Activated CD4-positive, alpha-beta T cell treated with anti-CD3 and anti-CD28 coated beads, Interleukin-2, amount 50 U/mL, for 4 hours (primary cell): ENCODE measurements at regions not wholly inside any gene's neighbourhood (a gene's known extent, or its start where the extent isn't known, plus 50 kb on each side); places are given as distances from the start of the nearest gene placed in this dataset.
"Not testable (repeated sequence)": the region's sequence is repeated elsewhere in the genome, so short reads cannot be mapped to it uniquely, and the experiment has no call there.

ENCODE experiments used
- DNase-seq, 2 experiments: peaks; one replicate each; pipeline ENCODE4 v3.0.0-alpha.2; 2020

- no peak for DNase-seq
Measured at GRCh38 chr4:145293658-145294057, 113.3 kb upstream of the OTUD4 start.

DNA sequence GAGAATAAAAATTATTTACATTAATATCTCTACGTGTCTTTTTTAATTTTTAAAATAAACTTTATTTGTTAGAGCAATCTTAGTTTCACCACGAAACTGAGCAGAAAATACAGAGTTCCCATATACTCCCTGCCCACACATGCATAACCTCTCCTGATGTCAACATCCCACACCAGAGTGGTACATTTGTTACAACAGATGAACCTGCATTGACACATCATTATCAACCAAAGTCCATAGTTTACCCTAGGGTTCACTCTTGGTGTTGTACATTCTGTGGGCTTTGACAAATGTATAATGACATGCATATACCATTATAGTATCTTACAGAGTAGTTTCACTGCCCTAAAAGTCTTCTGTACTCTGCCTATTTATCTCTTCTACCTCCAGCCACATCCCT lies 110.6 kb upstream of the OTUD4 start:
- no peak for DNase-seq

DNA sequence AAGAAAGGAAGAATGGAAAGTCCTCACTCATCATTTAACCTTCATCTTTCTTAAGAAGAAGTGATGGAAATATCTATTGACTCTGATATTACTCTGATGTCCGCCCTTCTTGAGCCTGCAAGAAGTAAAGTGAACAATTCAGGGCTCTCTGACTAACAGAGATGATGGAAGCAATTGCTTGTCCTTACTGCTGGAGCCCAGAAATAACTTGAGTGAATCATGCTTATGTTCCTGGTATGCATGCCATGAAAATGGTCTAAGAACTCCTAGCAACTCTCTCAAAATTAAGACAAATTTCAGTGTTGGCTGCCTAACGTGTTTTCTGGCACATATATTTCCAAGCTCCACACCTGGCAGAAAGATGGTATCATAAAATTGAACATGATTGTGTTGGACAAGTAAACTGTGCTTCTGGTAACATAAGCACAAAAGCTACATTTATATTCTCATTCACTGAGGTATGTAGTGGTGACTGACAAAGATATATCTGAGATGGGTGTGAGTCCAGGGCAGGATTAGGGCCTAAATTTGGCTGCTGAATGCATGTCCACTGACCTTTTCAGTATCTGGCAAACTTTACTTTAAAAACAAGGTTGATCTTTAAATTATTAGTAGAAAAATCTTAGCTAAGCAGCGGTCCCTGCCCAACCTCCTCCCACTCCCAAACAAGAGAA lies 109.2 kb upstream of the OTUD4 start:
- DNase-seq = no peak

DNA sequence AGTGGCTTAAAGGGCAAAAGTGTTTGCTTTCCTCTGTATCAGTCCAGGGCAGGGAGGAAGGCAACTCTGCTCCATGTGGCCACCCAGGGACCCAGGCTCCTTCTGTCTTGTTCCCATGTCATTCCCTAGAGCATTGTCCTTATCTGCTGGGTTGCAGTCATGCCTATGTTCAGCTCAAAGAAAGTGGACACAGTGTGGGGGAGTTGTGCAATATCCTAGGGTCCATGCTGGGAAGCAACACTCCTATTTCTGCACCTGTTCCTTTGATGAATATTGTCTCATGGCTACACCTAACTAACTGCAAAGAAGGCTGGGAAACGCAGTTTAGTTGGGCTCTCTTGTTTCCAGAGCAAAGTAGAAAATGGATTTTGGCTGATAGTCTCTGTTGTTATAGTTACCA lies 107.0 kb upstream of the OTUD4 start:
- DNase-seq = no peak

GRCh38 chr4:145285928-145286327 lies 105.5 kb upstream of the OTUD4 start:
- DNase-seq = no peak

DNA sequence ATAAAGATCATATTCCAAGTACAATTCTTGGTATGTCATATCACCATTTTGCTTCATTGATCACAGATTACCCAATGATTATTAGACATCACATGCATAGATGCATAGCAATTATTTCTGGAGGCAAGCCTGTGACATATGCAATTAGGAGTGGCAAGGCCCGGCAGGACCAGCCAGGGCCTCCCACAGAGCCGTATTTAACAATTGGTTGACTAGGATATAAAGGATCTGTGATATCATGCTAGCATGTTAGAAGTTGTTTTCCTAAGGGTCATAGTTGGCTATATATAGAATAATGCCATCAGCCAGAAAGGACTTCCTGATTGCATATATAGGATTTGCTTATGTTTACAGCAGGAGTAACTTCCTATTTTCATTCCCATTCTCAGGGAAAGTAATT lies 103.5 kb upstream of the OTUD4 start:
- DNase-seq = no peak

GRCh38 chr4:145281951-145282350 lies 101.6 kb upstream of the OTUD4 start:
- no peak for DNase-seq

GRCh38 chr4:145281224-145281623 lies 100.8 kb upstream of the OTUD4 start:
- DNase-seq = no peak

DNA sequence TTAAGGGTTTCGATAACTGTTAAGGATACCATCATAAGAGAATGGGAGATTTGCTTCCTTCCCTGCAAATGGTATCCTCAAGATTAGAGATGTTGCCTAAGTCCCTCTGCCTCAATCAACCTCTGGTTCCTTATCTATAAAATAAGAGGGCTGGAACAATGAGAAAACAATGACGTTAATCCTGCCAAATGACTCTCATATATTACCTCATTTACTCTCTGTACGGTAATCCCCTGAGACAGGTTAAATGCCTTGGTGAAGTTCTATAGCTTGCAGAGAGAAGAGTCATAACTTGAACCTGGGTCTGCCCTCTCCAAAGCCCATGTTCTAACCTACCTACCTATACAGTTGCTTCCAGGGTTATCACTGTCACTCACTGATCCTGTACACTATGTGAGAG lies 100.2 kb upstream of the OTUD4 start:
- no peak for DNase-seq

GRCh38 chr4:145279122-145279960 lies 99.0 kb upstream of the OTUD4 start:
- DNase-seq = no peak

DNA sequence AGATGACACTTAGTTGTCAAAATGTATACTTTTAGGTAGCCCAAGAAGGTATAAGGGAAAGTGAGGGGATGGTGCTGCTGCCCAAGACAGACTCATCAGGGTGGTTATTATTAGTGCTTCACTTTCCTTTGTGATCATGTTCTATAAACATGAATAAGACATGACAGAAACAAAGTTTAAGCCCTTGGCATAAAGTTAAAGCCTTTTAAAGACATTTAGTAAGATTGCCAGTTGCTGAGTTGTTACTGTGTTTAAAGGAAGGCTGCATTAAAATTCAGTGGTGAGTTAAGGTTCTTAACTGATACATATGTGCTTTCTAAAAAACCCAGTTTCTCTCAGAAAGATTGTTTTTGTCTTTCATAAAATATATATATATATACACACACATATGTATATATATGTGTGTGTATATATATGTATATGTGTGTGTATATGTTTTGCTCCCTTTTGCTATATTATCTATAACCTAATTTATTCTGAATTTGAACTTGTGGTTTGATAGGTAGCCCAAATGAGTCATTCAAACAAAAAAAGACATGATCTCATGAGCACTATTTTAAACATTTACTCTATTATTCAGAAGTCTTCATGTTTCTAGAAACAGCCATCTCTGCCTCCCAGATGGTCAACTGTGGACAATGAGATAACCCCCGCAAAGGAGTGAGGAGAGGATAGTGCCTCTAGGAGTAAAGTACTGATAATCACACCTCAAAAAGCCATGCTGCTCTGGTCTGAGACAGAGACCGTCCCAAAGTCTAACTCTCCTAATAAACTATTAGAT lies 98.1 kb upstream of the OTUD4 start:
- no peak for DNase-seq

DNA sequence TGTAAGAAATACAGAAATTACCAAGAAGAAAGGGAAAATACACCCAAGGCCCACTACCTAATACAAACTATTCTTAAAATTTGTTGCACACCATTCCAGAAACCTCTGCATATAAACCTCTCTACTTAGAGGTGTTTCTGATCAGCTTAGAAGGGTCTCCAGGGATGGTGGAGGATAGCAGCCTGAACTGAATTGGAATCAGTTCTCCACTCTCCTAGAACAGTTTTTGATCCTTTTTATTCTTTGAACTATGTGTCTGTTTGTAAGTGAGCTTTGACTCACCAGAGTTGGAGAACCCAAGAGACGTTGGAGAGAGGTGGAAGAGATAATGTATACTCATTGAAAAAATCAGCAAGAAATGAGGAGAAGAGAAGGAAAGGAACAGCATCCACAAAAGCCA lies 96.6 kb upstream of the OTUD4 start:
- DNase-seq = no peak

GRCh38 chr4:145276050-145276449 lies 95.7 kb upstream of the OTUD4 start:
- no peak for DNase-seq

GRCh38 chr4:145271194-145271593 lies 90.8 kb upstream of the OTUD4 start:
- DNase-seq = no peak

DNA sequence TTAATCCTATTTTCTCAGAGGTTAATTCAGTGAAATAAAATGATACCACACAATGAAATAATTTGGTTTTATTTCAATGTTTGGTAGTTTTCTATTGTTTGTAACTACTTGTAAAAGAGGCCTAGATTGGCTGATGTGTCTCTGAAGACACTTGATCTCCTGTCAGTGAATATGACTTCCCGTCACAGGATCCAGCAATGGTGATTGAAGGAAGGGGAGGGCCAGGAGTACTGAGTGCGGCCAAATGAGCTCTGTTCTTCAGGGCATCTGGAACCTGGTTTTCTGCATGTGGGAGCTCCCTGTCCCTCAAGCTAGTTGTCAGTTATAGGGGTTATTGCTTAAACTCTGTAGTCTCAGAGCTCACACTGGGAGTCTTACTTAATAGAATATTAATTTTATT lies 86.5 kb upstream of the OTUD4 start:
- DNase-seq = no peak

- DNase-seq = no peak
Measured at GRCh38 chr4:145260091-145260490, 79.7 kb upstream of the OTUD4 start.

DNA sequence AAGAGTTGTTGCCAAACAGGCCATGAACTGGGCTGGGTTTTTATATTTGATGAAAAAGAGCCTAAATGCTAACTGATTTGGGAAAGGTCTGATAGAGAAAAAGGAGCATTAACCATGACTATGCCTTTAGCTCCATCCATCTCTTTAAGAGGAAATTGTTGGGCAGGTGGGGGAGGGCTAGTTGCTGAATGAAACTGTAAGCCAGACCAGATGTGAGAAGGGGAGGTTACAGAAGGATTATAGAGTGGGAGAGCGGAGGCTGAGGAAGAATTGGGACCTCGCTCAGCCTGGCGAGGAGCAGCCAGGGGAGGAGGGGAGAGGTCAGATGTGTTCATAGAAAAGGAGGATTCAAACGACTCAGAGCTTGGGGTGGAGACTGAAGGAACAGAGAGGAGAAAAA lies 74.9 kb upstream of the OTUD4 start:
- not testable (repeated sequence) for DNase-seq

DNA sequence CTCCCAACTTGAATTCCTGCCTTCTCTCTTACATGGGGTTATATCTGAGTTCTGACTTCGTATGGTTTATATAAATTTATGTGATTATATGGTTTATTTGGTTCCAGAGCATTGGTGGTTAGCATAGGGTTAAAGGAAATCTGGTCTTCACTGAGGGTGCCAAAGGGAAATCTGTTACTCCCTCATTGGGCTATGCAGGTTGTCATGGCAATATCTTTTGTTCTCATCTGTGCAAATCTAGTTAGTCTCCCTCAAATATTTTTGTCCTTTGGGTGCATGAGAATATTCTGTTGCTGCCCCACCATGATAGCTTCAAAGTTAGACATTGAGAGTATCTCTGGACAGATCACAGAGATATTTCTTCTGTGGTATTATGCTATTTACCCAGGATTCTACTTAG lies 71.8 kb upstream of the OTUD4 start:
- no peak for DNase-seq

DNA sequence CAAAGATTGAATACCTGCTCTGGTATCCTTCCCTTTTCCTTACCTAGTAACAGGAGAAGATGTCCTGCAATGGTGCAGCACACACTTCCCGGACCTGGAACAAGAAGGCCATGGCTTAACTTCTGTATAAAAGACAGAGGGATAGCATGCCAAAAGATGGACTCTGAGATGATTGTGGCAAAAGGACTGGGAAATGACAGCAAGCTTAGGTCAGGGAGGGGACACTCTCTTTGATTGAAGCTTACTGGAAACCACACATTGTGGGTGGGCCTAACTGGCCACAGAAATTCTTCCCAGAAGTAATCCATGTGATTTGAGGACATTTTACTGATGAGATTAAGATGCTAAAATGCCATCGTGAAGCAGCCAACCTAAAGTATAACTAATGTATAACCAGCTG lies 71.0 kb upstream of the OTUD4 start:
- no peak for DNase-seq

DNA sequence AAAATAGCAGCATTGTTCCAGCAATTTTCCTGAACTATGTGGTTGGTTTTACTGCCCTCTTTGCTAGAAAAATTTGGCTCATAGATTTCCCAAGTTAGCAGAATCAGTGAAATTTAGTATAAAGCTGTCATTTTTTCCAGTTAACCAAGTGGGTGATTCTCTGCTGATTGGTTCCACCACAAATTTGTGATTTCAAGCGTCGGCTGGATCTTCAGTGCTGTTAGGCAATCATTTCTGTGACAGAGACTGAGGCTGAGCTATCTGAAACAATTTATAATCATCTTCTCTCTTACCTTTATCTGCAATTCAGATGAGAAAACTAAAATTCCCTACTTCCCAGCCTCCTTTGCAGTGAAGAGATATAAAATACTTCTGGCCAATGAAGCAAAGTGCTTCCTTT lies 68.6 kb upstream of the OTUD4 start:
- no peak for DNase-seq

DNA sequence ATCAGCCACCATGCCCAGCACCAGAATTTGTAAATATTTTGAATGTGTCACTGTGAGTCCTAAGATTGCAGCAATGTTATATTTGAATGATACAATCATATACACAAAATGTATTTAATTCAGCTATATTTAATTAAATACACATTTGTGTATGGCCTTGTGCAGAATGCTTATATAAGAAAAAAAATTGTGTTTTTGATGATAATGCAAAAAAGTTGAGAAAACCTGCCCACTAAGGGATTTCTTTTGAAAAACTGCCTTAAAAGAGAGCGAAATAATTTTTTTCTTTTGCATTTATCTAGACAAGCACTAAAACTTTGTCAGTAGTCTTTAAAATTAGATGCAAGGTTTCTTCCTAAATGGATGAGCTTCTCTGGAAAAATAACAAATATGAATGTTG lies 68.1 kb upstream of the OTUD4 start:
- DNase-seq = no peak

DNA sequence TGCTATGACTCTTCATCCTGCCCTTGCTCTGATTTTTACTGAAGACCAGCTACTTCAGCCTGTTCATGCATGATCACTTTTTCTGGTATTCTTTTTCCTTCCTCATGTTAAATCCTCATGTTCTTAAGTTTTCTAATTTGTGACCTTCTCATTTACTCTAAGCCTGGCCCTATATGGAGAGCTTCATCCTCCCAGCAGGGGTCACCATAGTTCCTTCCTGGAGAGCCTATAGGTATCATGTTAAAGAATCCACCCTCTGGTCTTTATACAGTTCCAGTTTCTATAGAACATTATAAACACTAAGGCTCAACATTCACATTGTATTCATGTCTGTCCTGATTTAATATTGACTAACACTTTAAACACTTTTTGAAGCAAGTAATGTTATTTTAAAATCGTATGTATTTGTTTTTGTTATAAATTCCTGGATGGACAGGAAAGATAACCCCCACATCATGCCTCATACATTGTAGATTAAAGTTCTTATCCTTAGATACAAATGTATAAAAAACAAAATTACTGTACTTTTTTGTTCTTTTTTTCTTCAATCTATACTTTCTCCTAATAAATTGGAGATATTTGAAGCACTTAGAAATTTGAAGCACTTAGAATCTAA lies 53.8 kb upstream of the OTUD4 start:
- DNase-seq = peak; percentile 43

DNA sequence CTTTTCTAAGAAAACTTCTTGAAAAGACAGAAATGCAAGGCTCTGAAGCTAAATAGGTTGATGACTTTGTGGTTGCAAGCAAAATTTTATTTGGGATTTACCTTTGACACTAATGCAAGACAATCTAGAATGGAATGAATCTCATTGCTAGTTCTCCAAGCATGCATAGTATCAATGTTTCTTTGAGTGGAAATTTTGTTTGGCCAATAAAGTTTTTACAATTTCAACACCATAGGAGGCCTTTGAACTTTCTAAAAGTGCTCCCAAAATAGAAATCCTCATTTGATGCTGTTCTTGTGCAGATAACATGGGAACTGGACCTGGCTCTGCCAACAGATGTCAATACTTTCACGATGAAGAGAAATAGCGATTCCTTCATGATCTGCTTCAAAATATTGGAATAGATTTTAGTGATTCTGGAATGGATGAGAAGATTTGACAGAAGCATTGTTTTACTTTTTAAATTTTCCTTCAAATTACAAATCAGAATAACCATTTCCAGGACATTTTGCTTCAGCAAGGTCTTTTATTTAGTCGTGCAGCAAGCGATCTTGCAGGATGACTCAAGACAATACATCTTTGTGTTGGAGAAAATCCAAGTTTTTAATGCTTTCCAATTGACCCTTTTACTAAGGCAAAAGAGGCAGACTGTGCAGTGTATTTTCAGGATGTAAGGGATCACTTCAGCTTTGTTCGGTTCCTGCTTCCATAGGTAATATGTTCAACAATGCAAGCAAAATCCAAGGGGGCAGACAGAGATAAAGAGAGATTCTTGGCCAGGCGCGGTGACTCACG lies 51.7 kb upstream of the OTUD4 start:
- DNase-seq = no peak
